WTC11 (cell line): ENCODE measurements at regions not wholly inside any gene's neighbourhood (a gene's known extent, or its start where the extent isn't known, plus 50 kb on each side); places are given as distances from the start of the nearest gene placed in this dataset.

ENCODE experiments used
- ZNF671 ChIP-seq: fragments of 250-450 bp; sonication (Bioruptor Pico); IDR thresholded peaks from 2 replicates; pipeline ENCODE4 v1.8.0; 2021; ENCODE audit warnings: mild to moderate bottlenecking
- TF ChIP-seq, protein P1 (sequence below): fragments of 200-600 bp; IDR thresholded peaks from 2 replicates; pipeline ENCODE4 v1.8.0; 2022; ENCODE audit warnings: antibody characterized with exemption

DNA sequence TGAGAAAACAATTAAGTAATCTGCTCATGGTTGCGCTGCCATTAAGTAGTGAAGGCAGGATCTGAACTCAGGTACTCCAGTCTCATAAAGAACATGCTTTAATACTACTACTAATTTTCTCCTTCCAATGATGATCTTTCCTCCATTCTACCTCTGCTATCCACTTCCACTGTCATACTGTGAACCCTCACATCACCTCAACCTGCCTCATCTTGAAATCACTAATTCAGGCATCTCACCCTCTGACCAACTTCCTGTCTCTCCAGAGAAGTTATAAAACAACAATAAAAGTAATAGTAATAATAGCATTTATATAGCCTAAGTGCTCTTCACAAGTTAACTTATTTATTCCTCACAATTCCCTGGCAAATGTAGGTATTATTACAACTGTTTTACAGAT, 57.1 kb upstream of the PSMA1 start:
- TF ChIP-seq ZNF671 (CRISPR knock-in tag): no peak
- TF ChIP-seq, protein P1, sequence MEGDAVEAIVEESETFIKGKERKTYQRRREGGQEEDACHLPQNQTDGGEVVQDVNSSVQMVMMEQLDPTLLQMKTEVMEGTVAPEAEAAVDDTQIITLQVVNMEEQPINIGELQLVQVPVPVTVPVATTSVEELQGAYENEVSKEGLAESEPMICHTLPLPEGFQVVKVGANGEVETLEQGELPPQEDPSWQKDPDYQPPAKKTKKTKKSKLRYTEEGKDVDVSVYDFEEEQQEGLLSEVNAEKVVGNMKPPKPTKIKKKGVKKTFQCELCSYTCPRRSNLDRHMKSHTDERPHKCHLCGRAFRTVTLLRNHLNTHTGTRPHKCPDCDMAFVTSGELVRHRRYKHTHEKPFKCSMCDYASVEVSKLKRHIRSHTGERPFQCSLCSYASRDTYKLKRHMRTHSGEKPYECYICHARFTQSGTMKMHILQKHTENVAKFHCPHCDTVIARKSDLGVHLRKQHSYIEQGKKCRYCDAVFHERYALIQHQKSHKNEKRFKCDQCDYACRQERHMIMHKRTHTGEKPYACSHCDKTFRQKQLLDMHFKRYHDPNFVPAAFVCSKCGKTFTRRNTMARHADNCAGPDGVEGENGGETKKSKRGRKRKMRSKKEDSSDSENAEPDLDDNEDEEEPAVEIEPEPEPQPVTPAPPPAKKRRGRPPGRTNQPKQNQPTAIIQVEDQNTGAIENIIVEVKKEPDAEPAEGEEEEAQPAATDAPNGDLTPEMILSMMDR: no peak
